GM23248 (cell line): ENCODE measurements at regions not wholly inside any gene's neighbourhood (a gene's known extent, or its start where the extent isn't known, plus 50 kb on each side); places are given as distances from the start of the nearest gene placed in this dataset.
"Not testable (repeated sequence)": the region's sequence is repeated elsewhere in the genome, so short reads cannot be mapped to it uniquely, and the experiment has no call there.

Experiments used
- DNase-seq: peaks from one replicate; pipeline ENCODE4 v3.0.0-alpha.2; 2015
- H2AFZ ChIP-seq: fragments of 200-600 bp; sonication (generic); 2 replicates; pipeline ENCODE4 v1.6.1; 2016; ENCODE audit warnings: antibody characterized with exemption
- H3F3A ChIP-seq: fragments of 200-600 bp; sonication (generic); 2 replicates; pipeline ENCODE4 v1.6.1; 2016; ENCODE audit warnings: mild to moderate bottlenecking, antibody characterized with exemption, mixed run types; ENCODE audit not compliant: insufficient read depth
- H3K27ac ChIP-seq: fragments of 200-600 bp; sonication (generic); 2 replicates; pipeline ENCODE4 v1.5.1; 2016; ENCODE audit warnings: mild to moderate bottlenecking
- H3K27me3 ChIP-seq: fragments of 200-600 bp; sonication (generic); replicated peaks from 2 replicates; pipeline ENCODE4 v1.6.1; 2016; ENCODE audit warnings: mild to moderate bottlenecking; ENCODE audit not compliant: insufficient read depth
- H3K36me3 ChIP-seq: fragments of 200-600 bp; sonication (generic); 2 replicates; pipeline ENCODE4 v1.6.1; 2016; ENCODE audit warnings: low read depth, mild to moderate bottlenecking
- H3K4me1 ChIP-seq: fragments of 200-600 bp; sonication (generic); 2 replicates; pipeline ENCODE4 v1.6.1; 2016; ENCODE audit warnings: mild to moderate bottlenecking; ENCODE audit not compliant: insufficient read depth
- H3K4me2 ChIP-seq: fragments of 200-600 bp; sonication (generic); one replicate; pipeline ENCODE4 v1.6.1; 2016; ENCODE audit warnings: mild to moderate bottlenecking; ENCODE audit not compliant: unreplicated experiment
- H3K4me3 ChIP-seq: fragments of 200-600 bp; sonication (generic); 2 replicates; pipeline ENCODE4 v1.5.1; 2016; ENCODE audit warnings: mild to moderate bottlenecking
- H3K79me2 ChIP-seq: fragments of 200-600 bp; sonication (generic); 2 replicates; pipeline ENCODE4 v1.6.1; 2016; ENCODE audit warnings: mild to moderate bottlenecking; ENCODE audit not compliant: insufficient read depth
- H3K9ac ChIP-seq: fragments of 200-600 bp; sonication (generic); 2 replicates; pipeline ENCODE4 v1.6.1; 2016; ENCODE audit warnings: mild to moderate bottlenecking
- H3K9me2 ChIP-seq: fragments of 200-600 bp; sonication (generic); 2 replicates; pipeline ENCODE4 v1.6.1; 2016; ENCODE audit warnings: mixed run types, mild to moderate bottlenecking, moderate library complexity; ENCODE audit not compliant: insufficient read depth
- H3K9me3 ChIP-seq: fragments of 200-600 bp; sonication (generic); one replicate; pipeline ENCODE4 v1.6.1; 2017; ENCODE audit warnings: low read depth
- H4K20me1 ChIP-seq: fragments of 200-600 bp; sonication (generic); 2 replicates; pipeline ENCODE4 v1.6.0; 2016; ENCODE audit not compliant: insufficient read depth
- EZH2 ChIP-seq: fragments of 200-600 bp; sonication (generic); IDR thresholded peaks from 2 replicates; pipeline ENCODE4 v1.6.1; 2018; ENCODE audit warnings: antibody characterized with exemption, mild to moderate bottlenecking; ENCODE audit not compliant: insufficient read depth, poor library complexity, severe bottlenecking
- EZH2phosphoT487 ChIP-seq: fragments of 200-600 bp; sonication (generic); IDR thresholded peaks from 2 replicates; pipeline ENCODE4 v1.6.1; 2018; ENCODE audit warnings: antibody characterized with exemption, moderate library complexity, mild to moderate bottlenecking, low read depth; ENCODE audit not compliant: insufficient read depth
- WGBS, 2 experiments: methylation state at CpG; one replicate each; pipeline ENCODE4 v1.1.6; 2015 to 2017; ENCODE audit warnings: low lambda C conversion rate in 2 of 2, low coverage in 1 of 2; ENCODE audit errors: missing lambda C conversion rate in 2 of 2; 5-methylcytosine and 5-hydroxymethylcytosine counted together
- in situ Hi-C: fragments of 300-500 bp; cut with MboI; formaldehyde crosslinking; loops from 2 replicates; pipeline ENCODE4 v1.15.0; 2020

GRCh38 chr3:110006913-110007312 is 669.6 kb upstream of the DPPA4 start:
- Histone ChIP-seq H3K27me3 (no peaks in the 10 kb centered on the region), H3K4me3 (no peak overlapping the region), H3K4me2 (no peak overlapping the region), H3K4me1 (no peaks in the 10 kb centered on the region), H4K20me1 (no peaks in the 10 kb centered on the region), H2AFZ (no peak overlapping the region), H3F3A (no peaks in the 10 kb centered on the region), H3K9ac (no peak overlapping the region), H3K27ac (no peak overlapping the region), H3K79me2 (no peaks in the 10 kb centered on the region), H3K9me2 (no peaks in the 10 kb centered on the region; the same call in 1 of the 2 replicates), H3K9me3 (no peaks in the 10 kb centered on the region), H3K36me3 (no peaks in the 10 kb centered on the region)
- no peak for TF ChIP-seq EZH2
- WGBS, 2 experiments, result 27 to 36% methylated on average over 3 of the region's 3 CpGs
- in situ Hi-C loops, result no loop called here
- no peak for DNase-seq

DNA sequence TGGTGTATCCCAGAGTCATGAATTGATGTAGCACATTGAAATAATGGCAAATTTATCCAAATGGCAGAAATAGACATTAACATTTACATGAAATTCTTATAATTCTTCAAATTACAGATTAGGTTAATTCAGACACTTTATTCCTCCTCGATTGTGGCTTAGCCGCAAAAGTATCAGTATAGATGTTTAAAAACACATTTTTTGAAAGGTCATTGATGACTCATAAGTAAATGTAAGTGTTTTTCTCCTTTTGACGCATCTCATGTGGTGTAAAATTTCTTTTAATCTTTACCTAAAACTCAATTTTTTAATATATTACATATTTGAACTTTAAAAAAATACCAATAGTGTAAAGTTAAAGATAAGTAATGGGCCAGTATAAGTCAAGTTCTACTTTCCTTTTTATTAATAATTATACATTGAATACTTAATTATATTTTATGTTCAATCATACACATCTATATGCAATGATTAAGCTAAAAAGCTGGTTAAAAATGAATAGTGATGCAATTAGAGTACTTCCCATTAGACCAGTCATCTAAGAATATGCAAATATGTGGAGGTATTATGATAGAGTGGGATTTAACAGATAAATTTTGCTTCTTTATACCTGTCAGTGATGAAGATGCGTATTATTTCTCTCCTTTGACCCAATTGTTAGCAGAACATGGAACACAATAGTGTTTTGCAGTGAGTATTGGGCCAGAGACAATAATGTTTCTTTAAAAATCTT is 678.1 kb upstream of the DPPA4 start:
- in situ Hi-C loops, result no loop called here
- TF ChIP-seq EZH2, result no peak
- Histone ChIP-seq H3K4me1 (no peaks in the 10 kb centered on the region), H3K9me3 (no peaks in the 10 kb centered on the region), H3K36me3 (no peaks in the 10 kb centered on the region), H2AFZ (no peak overlapping the region), H3K9ac (no peak overlapping the region), H3F3A (no peaks in the 10 kb centered on the region), H4K20me1 (no peaks in the 10 kb centered on the region), H3K4me2 (no peak overlapping the region), H3K79me2 (no peaks in the 10 kb centered on the region), H3K27me3 (no peaks in the 10 kb centered on the region), H3K4me3 (no peak overlapping the region), H3K9me2 (no peaks in the 10 kb centered on the region), H3K27ac (no peak overlapping the region)
- WGBS, 2 experiments, result 69 to 73% methylated on average over 4 of the region's 4 CpGs
- peak; percentile 2 for DNase-seq

- no peaks in the 10 kb centered on the region for H3F3A ChIP-seq
- H3K4me2 ChIP-seq, result no peak overlapping the region
- H3K9me2 ChIP-seq, result no peaks in the 10 kb centered on the region
- no peaks in the 10 kb centered on the region for H3K79me2 ChIP-seq
- in situ Hi-C loops, result no loop called here
- H2AFZ ChIP-seq, result no peak overlapping the region
- H3K9me3 ChIP-seq, result no peaks in the 10 kb centered on the region
- no peaks in the 10 kb centered on the region for H4K20me1 ChIP-seq
- H3K27me3 ChIP-seq, result no peaks in the 10 kb centered on the region
- no peak overlapping the region for H3K9ac ChIP-seq
- TF ChIP-seq EZH2, result no peak
- H3K4me1 ChIP-seq, result no peaks in the 10 kb centered on the region
- DNase-seq, result no peak
- no peak overlapping the region for H3K4me3 ChIP-seq
- no peaks in the 10 kb centered on the region for H3K36me3 ChIP-seq
- H3K27ac ChIP-seq, result no peak overlapping the region
- WGBS, 2 experiments, result 57 to 60% methylated on average over 3 of the region's 3 CpGs
Measured at GRCh38 chr3:110016235-110016815, 679.0 kb upstream of the DPPA4 start.

DNA sequence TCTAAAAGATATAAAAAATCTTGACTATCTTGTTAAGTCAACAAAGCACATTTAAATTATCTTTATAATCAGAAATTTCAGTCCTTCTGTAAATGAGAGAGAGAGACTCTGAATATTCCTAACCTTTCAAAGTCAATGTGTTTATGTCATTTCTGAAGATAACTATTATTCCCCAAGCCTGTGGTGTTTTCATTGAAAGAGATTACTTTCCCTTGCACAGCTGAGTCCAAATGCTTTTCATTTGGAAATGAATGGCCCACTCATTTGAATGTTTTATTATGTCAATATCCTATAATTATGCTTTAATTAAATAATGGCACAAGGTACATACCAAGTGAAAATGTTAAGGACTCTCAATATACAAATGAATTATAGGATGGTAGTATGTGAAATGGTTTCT is 680.0 kb upstream of the DPPA4 start:
- Histone ChIP-seq H3K9me2 (no peaks in the 10 kb centered on the region), H3K27ac (no peak overlapping the region), H3K4me3 (no peak overlapping the region), H3K36me3 (no peaks in the 10 kb centered on the region), H3K9me3 (no peaks in the 10 kb centered on the region), H3K9ac (no peak overlapping the region), H4K20me1 (no peaks in the 10 kb centered on the region), H3K27me3 (no peaks in the 10 kb centered on the region), H3K79me2 (no peaks in the 10 kb centered on the region), H3K4me1 (no peaks in the 10 kb centered on the region), H3F3A (no peaks in the 10 kb centered on the region), H2AFZ (no peak overlapping the region), H3K4me2 (no peak overlapping the region)
- in situ Hi-C loops, result no loop called here
- no peak for DNase-seq
- TF ChIP-seq EZH2, result no peak
- TF ChIP-seq EZH2phosphoT487, result no peak

DNA sequence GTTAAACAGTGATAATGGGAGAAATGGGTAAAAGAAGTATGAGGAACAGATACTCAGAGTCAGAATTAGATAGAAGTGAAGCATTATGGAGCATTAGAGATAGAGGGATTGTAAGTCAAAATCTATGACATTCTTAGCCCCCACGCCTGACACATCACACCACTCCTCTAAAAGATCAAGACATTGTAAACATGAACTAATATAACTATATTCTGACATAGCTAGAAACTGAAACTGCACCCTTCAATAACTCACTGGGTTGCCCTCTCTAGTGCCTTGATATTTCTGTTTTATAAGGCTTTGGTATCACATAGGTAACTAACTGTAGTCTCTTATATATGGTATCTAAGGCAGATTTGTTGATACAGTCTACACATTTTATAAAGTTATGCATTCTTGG is 684.3 kb upstream of the DPPA4 start:
- TF ChIP-seq EZH2phosphoT487 (no peak), EZH2 (no peak)
- Histone ChIP-seq H3K4me2 (no peak overlapping the region), H2AFZ (no peak overlapping the region), H3K36me3 (no peaks in the 10 kb centered on the region), H3F3A (no peaks in the 10 kb centered on the region), H3K4me1 (peaks cover under 1% of the 10 kb centered on the region), H4K20me1 (no peaks in the 10 kb centered on the region), H3K79me2 (no peaks in the 10 kb centered on the region), H3K9me2 (no peaks in the 10 kb centered on the region), H3K27ac (no peak overlapping the region), H3K27me3 (no peaks in the 10 kb centered on the region), H3K4me3 (no peak overlapping the region), H3K9me3 (no peaks in the 10 kb centered on the region), H3K9ac (no peak overlapping the region)
- DNase-seq, result no peak
- 60 to 71% methylated on average over 1 of the region's 1 CpG for WGBS, 2 experiments
- in situ Hi-C loops, result no loop called here

DNA sequence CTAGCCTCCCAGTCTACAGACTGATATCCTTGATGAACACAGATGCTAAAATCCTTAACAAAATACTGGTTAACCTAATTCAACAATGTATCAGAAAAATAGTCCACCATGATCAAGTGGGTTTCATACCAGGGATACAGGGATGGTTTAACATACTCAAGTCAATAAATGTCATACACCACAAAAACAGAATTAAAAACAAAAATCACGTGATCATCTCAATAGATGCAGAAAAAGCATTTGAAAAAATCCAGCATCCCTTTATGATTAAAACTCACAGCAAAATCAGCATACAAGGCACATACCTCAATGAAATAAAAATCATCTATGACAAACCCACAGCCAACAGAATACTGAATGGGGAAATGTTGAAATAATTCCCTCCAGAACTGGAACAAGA is 685.7 kb upstream of the DPPA4 start:
- in situ Hi-C loops, H3K9me2 ChIP-seq, H2AFZ ChIP-seq, H3K79me2 ChIP-seq, H3K9me3 ChIP-seq, H3K9ac ChIP-seq, H3K4me3 ChIP-seq, H3K4me2 ChIP-seq, H3F3A ChIP-seq, DNase-seq, H3K36me3 ChIP-seq, H3K27me3 ChIP-seq, H3K27ac ChIP-seq, H4K20me1 ChIP-seq: not testable (repeated sequence)
- H3K4me1 ChIP-seq, result peaks cover 12% of the 10 kb centered on the region
- 21 to 41% methylated on average over 1 of the region's 1 CpG for WGBS, 2 experiments
